HCT116 (cell line): ENCODE measurements at regions not wholly inside any gene's neighbourhood (a gene's known extent, or its start where the extent isn't known, plus 50 kb on each side); places are given as distances from the start of the nearest gene placed in this dataset.

Source experiments
- ATAC-seq: fragments of 200-7000 bp; cut with Tn5 transposase; 2 replicates; pipeline ENCODE4 v1.9.1; 2020; ENCODE audit warnings: mild to moderate bottlenecking, moderate library complexity
- BruUV-seq: library from RNA; stranded (reverse); fragments of 400-500 nt; replicated peaks from 2 replicates; lab custom pipeline; 2021; lab: Mats Ljungman, UMichigan
- CTCF ChIA-PET: fragments of 300-600 bp; sonication (Branson Sonifier 250); formaldehyde crosslinking; loops from one replicate; lab custom pipeline; 2021; ENCODE audit warnings: antibody characterized with exemption; lab: Charles Lee
- POLR2A ChIA-PET: fragments of 300-600, 350-600 bp; sonication (Branson Sonifier 250); formaldehyde crosslinking; loops from one replicate; lab custom pipeline; 2021; ENCODE audit warnings: antibody characterized with exemption; lab: Charles Lee
- RAD21 ChIA-PET, 2 experiments: fragments of 300-600 bp; sonication (Branson Sonifier 250); formaldehyde crosslinking; loops; one replicate each; lab custom pipeline; 2023; ENCODE audit warnings: low total read pairs in 2 of 2; ENCODE audit not compliant: uncharacterized antibody in 2 of 2, unreplicated experiment in 2 of 2, low non-redundant PET in 1 of 2; lab: Charles Lee
- DNase-seq: peaks from one replicate; pipeline ENCODE4 v3.0.0-alpha.2; 2010; ENCODE audit warnings: low read depth, low spot score
- H2AFZ ChIP-seq: fragments of 200-600 bp; shearing (Covaris generic), sonication (generic); 2 replicates; pipeline ENCODE4 v1.6.1; 2017; ENCODE audit warnings: low read depth, mixed run types, mixed read lengths, antibody characterized with exemption, low read length; ENCODE audit not compliant: poor library complexity, severe bottlenecking
- H3K27ac ChIP-seq: 2 replicates; pipeline ENCODE4 v1.5.1; 2012; ENCODE audit warnings: low read depth, low read length
- H3K27me3 ChIP-seq: fragments of 200-600 bp; sonication (generic); 2 replicates; pipeline ENCODE4 v1.6.1; 2016; ENCODE audit warnings: mixed run types, low read length, mixed read lengths; ENCODE audit not compliant: insufficient read depth
- H3K36me3 ChIP-seq, 2 experiments: fragments of 200-500 bp in 1 of 2; fragments of 200-600 bp in 1 of 2; sonication (Bioruptor generic) in 1 of 2; sonication (generic) in 1 of 2; 2 replicates each; pipeline versions ENCODE4 v1.5.1 to v1.6.1; 2014 to 2016; ENCODE audit warnings: low read length in 2 of 2, inconsistent platforms in 1 of 2, mixed read lengths in 1 of 2, mixed run types in 1 of 2; ENCODE audit not compliant: insufficient read depth in 2 of 2, control insufficient read depth in 1 of 2
- H3K4me1 ChIP-seq, 2 experiments: fragments of 200-600 bp in 1 of 2; sonication (generic) in 1 of 2; 2 replicates each; pipeline versions ENCODE4 v1.5.1 to v1.6.1; 2012 to 2017; ENCODE audit warnings: low read length in 2 of 2, inconsistent platforms in 1 of 2, mild to moderate bottlenecking in 1 of 2, mixed read lengths in 1 of 2, mixed run types in 1 of 2, moderate library complexity in 1 of 2; ENCODE audit not compliant: insufficient read depth in 2 of 2, control insufficient read depth in 1 of 2
- H3K4me2 ChIP-seq: fragments of 200-600 bp; sonication (generic); 2 replicates; pipeline ENCODE4 v1.6.1; 2017; ENCODE audit warnings: mixed run types, low read length, mixed read lengths
- H3K4me3 ChIP-seq, 2 experiments: fragments of 200-600 bp in 1 of 2; sonication (generic) in 1 of 2; replicated peaks in 1 of 2; 2 replicates each; pipeline ENCODE4 v1.5.1; 2011 to 2016; ENCODE audit warnings: low read length in 2 of 2, control low read depth in 1 of 2, low read depth in 1 of 2, mild to moderate bottlenecking in 1 of 2, mixed read lengths in 1 of 2, mixed run types in 1 of 2
- H3K79me2 ChIP-seq: fragments of 200-600 bp; sonication (generic); 2 replicates; pipeline ENCODE4 v1.6.1; 2017; ENCODE audit warnings: mild to moderate bottlenecking, mixed run types, low read length, moderate library complexity, mixed read lengths; ENCODE audit not compliant: insufficient read depth
- H3K9ac ChIP-seq: fragments of 200-600 bp; sonication (generic); 2 replicates; pipeline ENCODE4 v1.6.1; 2016; ENCODE audit warnings: low read length, mixed read lengths
- H3K9me2 ChIP-seq: fragments of 200-600 bp; sonication (generic), shearing (Covaris generic); 2 replicates; pipeline ENCODE4 v1.6.1; 2017; ENCODE audit warnings: mixed run types, mild to moderate bottlenecking, moderate library complexity; ENCODE audit not compliant: insufficient read depth
- H3K9me3 ChIP-seq, 2 experiments: fragments of 200-500 bp in 1 of 2; fragments of 200-600 bp in 1 of 2; sonication (Bioruptor generic) in 1 of 2; sonication (generic) in 1 of 2; 2 replicates each; pipeline ENCODE4 v1.6.1; 2014 to 2017; ENCODE audit warnings: low read length in 2 of 2, mixed read lengths in 2 of 2, inconsistent platforms in 1 of 2, low read depth in 1 of 2, mild to moderate bottlenecking in 1 of 2, mixed run types in 1 of 2, moderate library complexity in 1 of 2; ENCODE audit not compliant: control insufficient read depth in 1 of 2, insufficient read depth in 1 of 2
- H4K20me1 ChIP-seq: fragments of 200-600 bp; sonication (generic), shearing (Covaris generic); 2 replicates; pipeline ENCODE4 v1.6.1; 2017; ENCODE audit warnings: mixed run types, mild to moderate bottlenecking, moderate library complexity; ENCODE audit not compliant: insufficient read depth
- CEBPB ChIP-seq: IDR thresholded peaks from 2 replicates; pipeline ENCODE4 v1.6.1; 2012; ENCODE audit warnings: low read depth
- POLR2A ChIP-seq: IDR thresholded peaks from 2 replicates; pipeline ENCODE4 v1.7.0; 2011; ENCODE audit warnings: borderline replicate concordance; ENCODE audit not compliant: insufficient read depth, insufficient read length; ENCODE audit errors: extremely low read depth
- SIN3A ChIP-seq: IDR thresholded peaks from 2 replicates; pipeline ENCODE4 v1.6.1; 2012; ENCODE audit warnings: low read depth
- TCF7L2 ChIP-seq: IDR thresholded peaks from 2 replicates; pipeline ENCODE4 v1.7.0; 2011; ENCODE audit warnings: borderline replicate concordance, inconsistent platforms; ENCODE audit not compliant: insufficient read depth, insufficient read length; ENCODE audit errors: extremely low read depth
- intact Hi-C: fragments of 100-400 bp; cut with micrococcal nuclease; formaldehyde crosslinking; loops from 2 replicates; pipeline ENCODE4 v1.10.0; 2022
- TF ChIP-seq, protein P1 (sequence below): IDR thresholded peaks from 2 replicates; pipeline ENCODE4 v1.6.1; 2011; ENCODE audit warnings: mild to moderate bottlenecking, low read length, moderate library complexity; ENCODE audit not compliant: insufficient replicate concordance; ENCODE audit errors: extremely low read depth

DNA sequence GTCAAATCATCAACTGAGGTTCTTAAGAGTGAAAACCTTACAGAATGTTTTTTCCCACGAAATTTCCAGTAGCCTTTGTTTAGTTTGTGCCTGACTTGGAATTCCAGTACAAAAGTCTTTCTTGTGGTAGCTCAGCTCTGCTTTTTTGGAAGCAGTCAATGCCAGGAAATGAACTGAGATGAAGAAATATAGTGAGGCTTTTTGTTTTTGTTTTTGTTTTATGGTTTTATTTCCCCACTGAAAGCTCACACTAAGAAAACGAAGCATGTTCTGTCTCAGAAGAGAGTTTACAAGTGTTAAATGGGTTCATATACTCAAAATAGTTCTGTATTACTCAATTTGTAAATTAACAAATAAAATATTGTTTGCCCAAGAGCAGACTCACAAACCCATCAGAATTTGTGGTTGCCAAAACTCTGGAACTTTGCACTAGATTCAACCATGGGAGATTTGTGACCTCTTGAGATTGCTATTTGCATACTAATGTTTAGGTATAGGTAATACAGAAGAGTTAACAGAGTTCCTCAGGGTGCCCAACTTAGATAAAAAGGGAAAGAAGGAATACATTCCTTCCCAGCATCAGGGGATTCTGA lies 1060.8 kb downstream of the FAT4 start:
- Histone ChIP-seq H3K9ac (no peak overlapping the region), H3K4me3 (no peak overlapping the region), H3K79me2 (no peaks in the 10 kb centered on the region), H3K27me3 (no peaks in the 10 kb centered on the region), H3K27ac (no peak overlapping the region), H3K4me1 (no peaks in the 10 kb centered on the region), H4K20me1 (no peaks in the 10 kb centered on the region), H3K9me3 (no peaks in the 10 kb centered on the region), H2AFZ (no peak overlapping the region), H3K4me2 (no peak overlapping the region), H3K36me3 (no peaks in the 10 kb centered on the region), H3K9me2 (no peaks in the 10 kb centered on the region)
- BruUV-seq = no TSS peak
- TF ChIP-seq TCF7L2 (no peak), CEBPB (no peak)
- DNase-seq (no peak), ATAC-seq (no peak)
- ChIA-PET RAD21 (no interaction called here), CTCF (no interaction called here), POLR2A (no interaction called here)
- intact Hi-C loops = no loop called here

DNA sequence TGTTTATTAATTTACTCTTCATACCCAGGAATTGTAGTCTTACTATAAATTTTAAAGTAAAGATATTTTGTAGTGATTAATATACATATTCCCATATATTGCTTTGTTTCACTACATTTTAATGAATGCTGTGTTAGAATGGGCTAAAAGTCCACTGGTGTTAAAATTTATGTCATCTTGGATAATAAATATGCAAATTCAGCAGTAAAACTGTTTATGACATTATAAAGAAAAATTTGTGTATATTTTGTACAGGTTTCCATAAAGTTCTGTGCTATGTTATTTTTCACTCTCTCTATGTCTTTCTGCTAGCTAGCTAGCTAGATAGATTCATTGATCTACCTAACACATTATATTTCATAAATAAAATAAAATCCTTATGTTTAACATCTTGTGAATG lies 1071.2 kb downstream of the FAT4 start:
- Histone ChIP-seq H3K4me2 (no peak overlapping the region), H3K4me1 (no peaks in the 10 kb centered on the region), H3K27me3 (no peaks in the 10 kb centered on the region), H3K79me2 (no peaks in the 10 kb centered on the region), H3K27ac (no peak overlapping the region), H3K9me3 (no peaks in the 10 kb centered on the region), H3K36me3 (no peaks in the 10 kb centered on the region), H2AFZ (no peak overlapping the region), H3K9me2 (no peaks in the 10 kb centered on the region), H3K4me3 (no peak overlapping the region), H3K9ac (no peak overlapping the region), H4K20me1 (no peaks in the 10 kb centered on the region)
- ChIA-PET RAD21 (no interaction called here), POLR2A (no interaction called here), CTCF (no interaction called here)
- intact Hi-C loops = no loop called here
- DNase-seq (no peak), ATAC-seq (no peak)
- no peak for TF ChIP-seq SIN3A
- no peak for TF ChIP-seq POLR2A
- TF ChIP-seq, protein P1, sequence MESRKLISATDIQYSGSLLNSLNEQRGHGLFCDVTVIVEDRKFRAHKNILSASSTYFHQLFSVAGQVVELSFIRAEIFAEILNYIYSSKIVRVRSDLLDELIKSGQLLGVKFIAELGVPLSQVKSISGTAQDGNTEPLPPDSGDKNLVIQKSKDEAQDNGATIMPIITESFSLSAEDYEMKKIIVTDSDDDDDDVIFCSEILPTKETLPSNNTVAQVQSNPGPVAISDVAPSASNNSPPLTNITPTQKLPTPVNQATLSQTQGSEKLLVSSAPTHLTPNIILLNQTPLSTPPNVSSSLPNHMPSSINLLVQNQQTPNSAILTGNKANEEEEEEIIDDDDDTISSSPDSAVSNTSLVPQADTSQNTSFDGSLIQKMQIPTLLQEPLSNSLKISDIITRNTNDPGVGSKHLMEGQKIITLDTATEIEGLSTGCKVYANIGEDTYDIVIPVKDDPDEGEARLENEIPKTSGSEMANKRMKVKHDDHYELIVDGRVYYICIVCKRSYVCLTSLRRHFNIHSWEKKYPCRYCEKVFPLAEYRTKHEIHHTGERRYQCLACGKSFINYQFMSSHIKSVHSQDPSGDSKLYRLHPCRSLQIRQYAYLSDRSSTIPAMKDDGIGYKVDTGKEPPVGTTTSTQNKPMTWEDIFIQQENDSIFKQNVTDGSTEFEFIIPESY = no peak
- BruUV-seq = no TSS peak
